ENCODE measurements at regions not wholly inside any gene's neighbourhood (a gene's known extent, or its start where the extent isn't known, plus 50 kb on each side); places are given as distances from the start of the nearest gene placed in this dataset.

DNA sequence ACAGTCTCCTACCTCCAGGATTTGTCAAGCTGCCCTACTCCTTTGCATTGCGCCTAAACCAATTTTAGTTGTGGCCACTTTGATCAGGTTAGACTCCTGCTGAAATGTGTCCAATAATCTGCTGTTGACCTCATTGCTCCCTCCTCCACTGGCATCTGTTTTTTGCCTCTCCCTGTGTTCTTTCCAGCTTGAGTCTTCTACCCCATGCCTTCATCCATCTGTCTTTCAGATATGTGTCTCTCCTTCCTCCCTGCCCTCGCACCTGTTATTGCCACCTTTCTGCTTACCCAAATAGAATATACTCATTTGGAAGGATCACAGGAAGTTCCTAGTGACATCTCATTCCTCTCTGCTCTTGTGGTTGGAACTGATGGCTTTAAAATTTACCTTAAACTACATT, 366.6 kb upstream of the CLNK start:
- DNase-seq (ENCODE audit: low read depth) = no peak

DNA sequence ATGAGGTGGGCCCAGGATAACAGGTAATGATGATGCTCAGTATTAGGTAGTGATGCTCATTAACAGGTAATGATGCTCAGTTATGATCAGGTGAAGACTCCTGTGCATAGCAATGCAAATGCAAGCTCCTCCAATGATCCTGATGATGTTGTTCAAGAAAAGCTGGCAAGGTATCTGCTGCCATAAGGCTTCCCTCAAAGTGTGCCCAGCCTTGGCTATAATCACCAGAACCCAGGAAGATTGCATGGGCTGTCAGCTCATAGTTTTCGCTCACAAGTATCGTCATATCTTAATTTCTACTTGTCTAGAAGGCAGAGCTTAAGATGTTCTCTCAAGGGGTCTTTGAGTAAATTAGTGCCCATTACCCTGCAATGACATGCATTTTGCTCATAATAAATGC, 366.2 kb upstream of the CLNK start:
- no peak for DNase-seq (ENCODE audit: low read depth)

DNA sequence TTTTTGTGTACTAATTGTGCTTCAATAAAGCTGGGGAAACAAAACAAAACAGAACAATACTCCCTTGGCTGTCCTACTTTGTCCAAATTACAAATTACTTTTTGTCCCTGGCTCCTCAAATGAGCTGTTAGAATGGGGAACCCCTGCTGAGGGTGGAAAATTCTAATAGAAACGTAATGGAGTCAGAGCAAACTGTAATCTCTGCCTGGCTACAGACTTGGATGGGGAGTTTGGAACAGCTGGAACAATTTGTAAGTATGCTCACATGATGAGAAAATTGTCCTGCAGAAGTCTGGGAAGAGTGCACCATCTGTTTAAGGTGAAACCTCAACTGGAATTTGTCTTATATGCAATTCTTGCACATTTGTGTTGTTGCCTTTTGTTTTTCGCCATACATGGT, 364.4 kb upstream of the CLNK start:
- DNase-seq (ENCODE audit: low read depth) = no peak

DNA sequence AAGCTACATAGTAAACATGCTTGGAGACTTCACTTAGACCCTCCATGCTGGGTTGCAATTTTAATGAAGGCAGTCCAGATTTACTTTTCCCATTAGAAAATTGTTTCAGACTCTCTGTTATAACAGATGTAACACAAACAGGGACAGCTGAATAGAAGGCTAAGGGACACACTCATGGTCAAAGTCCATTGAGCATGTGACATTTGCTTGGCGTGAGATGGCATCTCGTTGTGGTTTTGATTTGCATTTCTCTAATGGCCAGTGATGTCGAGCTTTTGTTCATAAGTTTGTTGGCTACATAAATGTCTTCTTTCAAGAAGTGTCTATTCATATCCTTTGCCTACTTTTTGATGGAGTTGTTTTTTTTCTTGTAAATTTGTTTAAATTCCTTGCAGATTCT, 358.2 kb upstream of the CLNK start:
- no peak for DNase-seq (ENCODE audit: low read depth)

DNA sequence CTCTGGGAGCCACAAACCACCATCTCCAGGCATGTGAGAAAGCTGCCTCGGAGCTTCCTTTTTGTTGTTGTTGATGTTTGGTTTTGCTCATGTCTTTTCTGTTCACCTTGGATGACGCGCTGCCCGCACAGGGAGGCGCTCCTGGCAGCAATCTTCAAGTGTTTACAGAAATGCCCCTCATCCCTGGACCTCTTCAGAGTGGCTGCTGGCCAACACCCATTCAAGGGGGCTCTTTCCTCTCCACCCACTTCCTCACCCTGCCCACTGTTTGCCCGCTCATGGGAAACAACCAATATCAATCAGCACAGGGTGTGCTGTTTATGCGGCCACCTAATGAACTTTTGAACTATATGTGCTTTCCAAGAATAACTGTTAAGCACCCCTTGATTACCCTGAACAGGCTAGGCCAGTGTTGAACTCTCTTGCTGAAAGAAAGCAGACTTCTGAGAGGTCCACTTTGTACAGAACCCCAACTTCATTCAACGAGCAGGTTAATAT, 355.1 kb upstream of the CLNK start:
- DNase-seq (ENCODE audit: low read depth) = no peak

DNA sequence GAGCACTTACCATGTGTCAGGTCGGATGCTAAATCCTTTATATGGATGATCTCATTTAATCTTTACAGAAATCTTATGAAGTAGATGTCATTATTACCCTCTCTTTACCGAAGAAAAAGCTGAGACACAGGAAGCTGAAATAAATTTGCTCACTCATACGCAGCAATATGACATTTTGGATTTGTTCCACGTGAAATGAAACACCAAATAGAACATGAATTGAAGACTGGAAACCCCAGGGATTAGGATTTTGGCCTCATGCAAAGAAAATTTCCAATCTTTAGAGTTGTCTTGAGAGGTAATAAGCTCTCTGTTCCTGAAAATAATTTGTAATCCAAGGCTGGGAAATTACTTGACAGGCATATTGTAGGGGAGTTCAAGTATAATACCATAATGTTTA, 354.4 kb upstream of the CLNK start:
- DNase-seq (ENCODE audit: low read depth) = no peak

DNA sequence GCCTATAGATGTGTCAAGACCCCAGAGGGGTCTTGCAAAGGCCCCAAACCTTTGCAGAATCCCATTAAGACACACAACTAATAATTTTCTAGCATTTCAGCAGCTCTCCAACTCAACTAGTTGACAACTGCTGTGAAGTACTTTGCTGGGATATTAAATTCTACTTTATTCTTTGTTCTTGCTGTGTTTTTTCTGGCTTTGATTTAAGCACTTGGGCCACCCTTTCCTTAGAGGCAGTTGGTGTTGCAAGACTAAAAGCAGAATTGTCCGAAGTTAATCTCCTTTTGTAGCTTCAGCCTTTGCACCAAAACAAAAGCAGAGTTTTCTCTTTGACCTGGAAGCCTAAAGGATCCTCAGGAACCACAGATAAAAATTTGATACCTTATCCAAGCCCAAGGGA, 353.1 kb upstream of the CLNK start:
- no peak for DNase-seq (ENCODE audit: low read depth)

DNA sequence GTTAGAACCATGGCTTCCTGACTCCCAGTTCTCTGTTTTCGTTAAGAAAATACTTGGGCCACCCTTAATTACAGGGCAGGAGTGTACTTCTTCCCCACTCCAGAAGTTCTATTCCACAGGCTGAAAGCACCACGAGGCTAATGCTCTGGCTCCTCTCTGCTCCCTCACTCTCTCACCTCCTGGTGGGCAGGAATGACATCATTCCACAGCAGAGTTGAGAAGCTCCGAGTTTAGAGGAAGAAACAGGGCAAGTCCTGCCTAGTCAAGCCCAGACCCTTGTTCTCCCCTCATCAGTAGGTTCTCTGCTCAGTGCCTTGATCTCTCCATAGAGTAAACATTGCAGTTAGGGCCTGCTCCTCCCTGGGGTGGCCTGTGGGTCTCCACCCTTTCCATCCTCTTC, 343.8 kb upstream of the CLNK start:
- no peak for DNase-seq (ENCODE audit: low read depth)

DNA sequence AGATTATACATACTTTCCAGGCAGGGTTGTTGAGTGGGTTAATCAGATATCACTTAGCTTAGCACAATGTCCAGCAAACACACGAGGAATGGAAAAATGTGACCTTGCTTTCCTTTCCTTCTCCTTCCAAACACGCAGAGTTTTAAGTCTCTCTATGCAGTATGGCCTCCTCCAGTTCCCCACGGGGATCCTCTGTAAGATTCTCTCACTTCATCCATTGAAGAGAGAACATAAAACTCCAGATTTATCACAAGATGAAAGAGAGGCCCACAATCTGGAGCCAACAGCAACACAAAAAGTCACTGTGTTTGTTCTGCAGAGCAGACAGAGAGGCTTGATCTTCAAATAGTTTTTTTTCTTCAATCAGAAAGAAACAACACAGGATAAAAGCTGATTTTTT, 336.8 kb upstream of the CLNK start:
- DNase-seq (ENCODE audit: low read depth) = no peak

DNA sequence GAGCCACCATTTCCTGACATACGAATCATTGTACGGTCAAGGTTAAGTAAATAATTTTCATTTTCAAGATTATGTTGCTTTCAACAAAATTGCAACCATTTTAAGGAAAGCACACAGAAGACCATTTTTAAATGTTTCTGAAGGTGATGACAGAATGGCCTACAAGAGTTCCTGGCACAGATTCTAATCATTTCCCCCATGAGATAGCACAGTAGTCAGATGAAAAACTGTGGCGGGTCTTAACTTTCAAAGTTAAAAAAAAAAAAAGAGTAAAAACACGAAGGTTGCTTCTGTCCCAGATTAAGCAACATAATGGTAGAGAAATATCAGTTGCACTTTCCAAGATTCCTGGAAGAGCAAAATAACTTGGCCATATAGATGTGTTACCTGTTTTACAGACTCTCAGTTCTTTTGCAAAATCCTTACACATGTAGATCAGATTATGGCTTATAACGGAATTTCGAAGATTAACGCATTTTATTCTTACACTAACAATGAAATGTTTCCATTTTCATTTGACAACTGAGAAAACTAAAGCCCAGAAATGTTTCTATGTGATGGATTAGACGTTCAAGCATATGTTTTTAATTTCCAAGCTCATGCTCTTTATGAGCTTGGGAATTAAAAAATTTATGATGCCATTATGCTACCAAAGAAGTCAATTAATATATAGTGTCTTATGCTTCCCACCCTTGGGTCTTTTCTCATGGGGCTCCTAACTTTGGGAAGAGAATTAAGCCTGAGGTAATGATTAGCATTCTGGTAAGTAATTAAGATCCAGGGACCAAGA, 335.1 kb upstream of the CLNK start:
- DNase-seq (ENCODE audit: low read depth) = no peak

DNA sequence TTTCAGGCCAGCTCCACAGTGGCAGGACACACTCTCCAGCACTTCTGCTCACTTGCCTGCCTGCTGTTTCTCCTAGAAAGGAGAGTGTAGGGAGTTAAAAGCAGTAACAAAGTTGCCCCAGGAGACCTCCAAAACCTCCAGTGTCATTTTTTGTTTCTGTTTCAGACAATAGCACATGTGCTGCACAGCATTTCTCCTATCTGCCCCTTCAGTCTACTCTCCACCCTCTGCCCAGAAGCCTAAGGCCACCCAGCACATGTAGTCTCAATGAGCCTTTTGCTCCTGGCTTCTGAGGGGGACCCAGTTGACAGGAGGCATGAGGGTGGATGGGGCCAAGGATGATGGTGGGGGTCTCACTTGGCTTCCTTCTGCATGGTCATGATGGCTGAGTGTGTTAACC, 329.6 kb upstream of the CLNK start:
- DNase-seq (ENCODE audit: low read depth) = no peak

DNA sequence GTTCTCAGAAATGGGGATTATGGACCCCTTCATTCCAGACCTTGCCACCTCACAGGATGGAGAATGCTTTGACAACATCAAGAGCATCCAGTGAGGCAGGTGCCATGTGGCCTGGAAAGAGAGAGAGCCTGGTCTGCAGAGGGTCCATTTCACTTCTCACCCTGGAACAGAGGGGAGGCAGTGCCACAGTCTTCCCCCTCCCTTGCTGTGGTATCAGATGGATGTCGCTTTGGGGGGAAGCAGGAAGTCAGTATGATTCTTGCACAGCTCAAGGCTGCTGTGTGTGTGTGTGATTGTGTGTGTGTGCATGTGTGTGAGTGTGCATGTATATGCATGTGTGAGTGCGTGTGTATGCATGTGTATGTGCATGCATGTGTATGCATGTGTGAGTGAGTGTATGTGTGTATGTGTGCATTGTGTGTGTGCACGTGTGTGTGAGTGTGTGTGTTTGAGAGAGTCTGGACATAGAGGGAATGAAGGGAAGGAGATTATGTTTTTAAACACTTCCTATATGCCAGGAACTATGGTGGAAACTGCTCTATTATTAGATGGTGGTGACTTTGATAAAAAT, 328.6 kb upstream of the CLNK start:
- no peak for DNase-seq (ENCODE audit: low read depth)

DNA sequence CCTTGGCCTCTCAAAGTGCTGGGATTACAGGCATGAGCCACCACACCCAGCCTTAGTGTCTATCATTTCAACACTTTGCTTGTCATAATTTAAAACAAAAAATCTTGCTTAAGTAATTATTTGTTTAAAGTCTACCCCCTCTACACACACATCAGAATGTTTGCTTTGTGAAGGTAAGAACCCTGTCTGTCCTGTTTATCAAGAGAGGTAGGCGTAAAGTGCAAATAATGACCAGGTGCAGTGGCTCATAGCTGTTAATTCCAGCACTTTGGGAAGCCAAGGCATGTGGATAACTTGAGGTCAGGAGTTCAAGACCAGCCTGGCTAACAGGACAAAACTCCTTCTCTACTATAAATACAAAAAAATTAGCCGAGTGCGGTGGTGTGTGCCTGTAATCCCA, 326.7 kb upstream of the CLNK start:
- DNase-seq (ENCODE audit: low read depth) = no peak

DNA sequence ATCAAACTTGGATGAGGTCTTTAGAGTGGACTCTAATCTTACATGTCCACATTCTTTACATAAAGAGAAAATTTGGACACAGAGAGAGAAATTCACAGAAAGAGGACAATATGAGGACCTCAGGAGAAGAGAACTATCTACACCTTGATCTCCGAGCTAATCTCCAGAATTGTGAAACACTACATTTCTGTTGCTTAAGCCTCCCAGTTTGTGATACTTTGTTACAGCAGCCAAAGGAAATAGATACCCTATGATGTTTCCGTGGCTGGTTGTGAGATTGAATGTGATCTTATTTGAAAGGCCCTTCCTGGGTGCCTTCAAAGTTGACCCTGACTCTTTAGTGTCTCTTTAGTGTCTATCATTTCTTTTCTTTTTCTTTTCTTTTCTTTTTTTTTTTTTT, 326.1 kb upstream of the CLNK start:
- no peak for DNase-seq (ENCODE audit: low read depth)

DNA sequence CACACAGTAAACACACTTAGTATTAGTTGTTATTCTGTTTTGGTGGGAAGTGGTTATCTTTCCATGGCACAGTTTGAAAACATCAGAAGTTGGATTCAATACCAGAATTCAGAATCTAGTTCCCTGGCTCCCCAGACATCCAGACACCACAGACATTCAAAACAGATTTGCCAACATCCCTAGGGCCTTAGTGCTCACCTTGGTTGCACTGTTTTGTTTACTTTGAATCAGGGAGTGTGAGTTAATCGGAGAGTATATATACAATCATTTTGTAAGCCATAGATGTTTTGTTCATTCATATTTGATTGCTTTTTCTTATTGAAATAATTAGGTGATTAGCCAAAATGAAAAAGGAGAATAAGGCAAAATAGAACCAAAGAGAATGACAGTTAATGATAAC, 324.7 kb upstream of the CLNK start:
- DNase-seq (ENCODE audit: low read depth) = no peak

DNA sequence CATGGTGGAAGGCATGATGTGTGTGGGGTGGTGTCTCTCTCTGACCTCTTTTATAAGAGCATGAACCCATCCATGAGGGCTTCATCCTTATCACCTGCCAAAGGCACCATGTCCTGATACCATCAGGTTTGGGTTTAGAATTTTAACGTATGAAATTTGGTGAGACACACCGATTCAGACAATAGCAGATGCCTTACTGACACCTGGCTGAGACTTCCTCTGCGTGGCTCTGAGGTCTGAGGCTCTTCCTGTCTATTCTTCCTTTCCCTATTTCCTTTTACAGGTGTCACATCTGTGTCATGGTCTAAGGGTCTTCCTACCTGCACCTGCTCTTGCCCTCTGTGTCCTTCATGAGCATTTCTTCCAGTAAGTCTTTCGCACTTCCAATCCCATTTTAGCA, 320.7 kb upstream of the CLNK start:
- no peak for DNase-seq (ENCODE audit: low read depth)

DNA sequence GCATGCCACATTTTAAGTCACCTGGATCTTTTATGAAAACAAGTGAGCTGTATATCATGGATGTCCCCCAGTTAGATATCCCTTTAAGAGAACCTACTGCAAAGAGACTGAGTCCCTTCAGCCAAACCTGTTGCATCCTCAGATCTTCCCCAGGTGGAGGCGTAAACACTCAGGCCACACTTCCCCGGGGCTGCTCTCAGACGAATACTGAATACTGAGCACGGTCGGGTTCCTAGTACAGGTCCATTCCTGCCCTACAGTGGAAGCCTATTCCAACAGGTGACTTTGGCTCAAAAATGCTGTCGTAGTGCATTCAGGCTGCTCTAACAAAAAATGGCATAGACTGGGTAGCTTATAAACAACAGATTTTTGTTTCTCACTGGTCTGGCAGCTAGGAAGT, 320.2 kb upstream of the CLNK start:
- DNase-seq (ENCODE audit: low read depth) = no peak

DNA sequence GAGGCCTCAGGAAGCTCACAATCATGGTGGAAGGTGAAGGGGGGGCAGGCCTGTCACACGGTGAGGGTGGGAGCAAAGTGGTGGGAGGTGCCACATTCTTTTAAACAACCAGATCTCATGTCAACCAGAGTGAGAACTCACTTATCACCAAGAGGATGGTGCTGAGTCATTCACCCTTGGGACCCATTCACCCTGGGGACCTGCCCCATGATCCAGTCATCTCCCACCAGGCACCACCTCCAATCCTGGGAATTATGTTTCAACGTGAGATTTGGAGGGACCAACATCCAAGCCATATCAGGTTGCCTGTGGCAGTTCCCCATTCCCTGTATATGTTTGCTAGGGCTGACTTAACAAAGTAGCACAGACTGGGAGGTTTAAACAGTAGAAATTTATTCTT, 318.4 kb upstream of the CLNK start:
- DNase-seq (ENCODE audit: low read depth) = no peak

DNA sequence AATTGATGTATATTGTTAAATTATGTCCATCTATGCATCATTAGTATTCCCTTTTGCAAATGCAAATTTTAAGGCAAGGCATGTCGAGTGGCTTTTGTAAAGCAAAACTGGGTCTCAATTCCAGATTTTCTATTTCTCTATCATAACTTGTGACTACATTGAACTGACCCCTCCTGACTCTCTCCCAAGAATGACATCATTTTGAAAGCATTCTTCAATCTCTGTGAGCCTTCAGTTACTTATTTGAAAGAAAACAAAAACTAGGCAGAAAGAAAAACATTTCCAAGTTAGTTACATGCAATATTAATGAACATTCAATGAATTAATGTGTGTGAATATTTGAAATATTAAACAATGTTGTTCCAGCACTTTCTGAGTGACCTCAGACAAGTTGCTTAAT, 314.3 kb upstream of the CLNK start:
- DNase-seq (ENCODE audit: low read depth) = no peak

DNA sequence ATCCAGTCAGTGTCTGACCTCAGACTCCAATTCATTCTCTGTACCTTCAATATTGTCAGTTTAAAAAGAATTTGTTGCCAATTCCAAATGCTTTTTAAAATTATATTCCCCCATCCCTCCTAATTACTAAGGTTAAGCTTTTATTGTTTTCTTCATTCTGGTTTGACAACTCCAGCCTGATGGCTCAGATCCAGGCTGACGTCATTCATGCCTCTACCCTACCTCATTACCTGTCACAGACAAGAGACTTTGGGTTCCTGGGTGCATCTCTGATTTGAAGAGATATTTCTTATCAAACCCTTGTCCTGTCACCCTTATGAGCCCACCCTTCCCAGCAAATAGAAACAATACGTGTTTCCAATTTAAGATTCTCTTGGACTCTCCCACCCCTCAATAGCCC, 300.2 kb upstream of the CLNK start:
- DNase-seq (ENCODE audit: low read depth) = no peak

DNA sequence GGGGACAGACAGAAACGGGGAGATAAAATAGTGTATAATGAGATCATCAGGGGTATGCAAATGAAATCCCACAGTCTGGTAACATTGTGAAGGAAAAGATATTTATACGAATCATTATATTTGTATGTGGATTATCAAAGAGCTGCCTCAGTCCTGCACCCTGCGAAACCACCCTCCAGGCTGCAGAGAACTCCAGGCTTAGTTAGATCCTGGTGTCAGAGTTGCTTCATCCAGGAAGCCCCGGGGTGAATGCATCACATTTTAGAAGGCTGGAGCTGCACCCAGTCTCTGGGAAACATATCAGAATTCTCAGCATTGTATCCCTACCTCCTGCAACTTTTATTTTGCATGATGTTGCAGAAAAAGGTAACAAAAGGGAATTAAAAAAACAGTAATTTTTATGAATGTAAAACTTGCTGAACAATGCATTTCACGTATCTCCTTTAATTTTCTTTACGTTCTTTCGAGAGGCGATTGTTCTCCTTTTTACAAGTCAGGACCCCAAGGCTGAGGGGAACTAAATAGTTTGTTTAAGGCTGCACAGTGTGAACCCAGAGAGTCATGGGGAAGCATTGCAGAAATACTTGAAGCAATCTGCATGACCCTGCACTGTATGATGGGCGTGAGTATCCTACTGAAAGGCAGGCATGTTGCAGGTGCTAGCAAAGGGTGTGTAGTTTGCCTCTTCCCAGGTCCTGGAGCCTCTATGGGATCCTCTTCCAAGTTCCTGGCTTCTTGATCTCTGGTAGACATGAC, 299.5 kb upstream of the CLNK start:
- no peak for DNase-seq (ENCODE audit: low read depth)

DNA sequence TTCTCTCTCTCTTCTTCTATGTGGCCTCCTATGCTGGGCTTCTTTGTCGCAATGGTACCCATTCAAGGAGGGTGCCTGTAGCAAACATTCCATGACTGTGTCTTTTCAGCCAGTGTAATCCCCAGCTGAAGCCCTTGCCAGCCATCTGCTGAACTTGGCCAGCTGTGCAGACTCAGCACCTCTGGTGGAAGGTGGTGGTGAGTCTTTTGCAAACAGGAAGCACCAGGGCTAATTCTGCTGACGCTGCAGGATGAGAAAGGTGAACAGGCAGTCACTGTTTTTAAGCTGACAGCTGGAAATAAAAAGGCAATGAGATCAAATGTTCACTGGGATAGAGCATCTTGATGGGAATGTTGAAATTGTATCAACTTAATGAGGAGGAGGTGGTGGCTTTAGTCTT, 298.7 kb upstream of the CLNK start:
- DNase-seq (ENCODE audit: low read depth) = peak; percentile 2

DNA sequence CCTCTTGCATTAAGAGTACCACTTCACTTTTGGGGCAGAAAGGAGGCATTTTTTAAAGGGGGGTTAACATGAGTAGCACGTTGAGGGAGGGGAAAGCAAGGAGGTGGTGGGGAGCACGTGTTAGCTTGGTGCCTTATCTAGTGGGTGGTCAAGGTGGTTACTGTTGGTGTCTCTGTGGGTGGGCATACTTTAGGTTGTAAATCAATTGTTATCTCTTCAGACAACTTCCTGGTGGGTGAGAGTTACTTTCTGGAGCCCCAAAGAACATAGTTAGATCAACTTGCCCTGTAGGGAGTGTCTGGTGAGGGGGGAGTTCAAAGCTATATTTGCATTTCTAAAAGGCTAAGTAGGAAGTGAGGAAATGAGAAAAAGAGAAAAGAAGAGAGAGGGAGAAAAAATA, 297.7 kb upstream of the CLNK start:
- DNase-seq (ENCODE audit: low read depth) = no peak
